GM12891 (cell line): ENCODE measurements at regions not wholly inside any gene's neighbourhood (a gene's known extent, or its start where the extent isn't known, plus 50 kb on each side); places are given as distances from the start of the nearest gene placed in this dataset.

Experiments
- POLR2A ChIP-seq: IDR thresholded peaks from 2 replicates; pipeline ENCODE4 v1.6.1; 2011; ENCODE audit warnings: low read depth, low read length, control low read depth
- POLR2AphosphoS5 ChIP-seq: IDR thresholded peaks from 2 replicates; pipeline ENCODE4 v1.6.1; 2011; ENCODE audit warnings: low read depth, low read length, control low read depth
- SPI1 ChIP-seq: IDR thresholded peaks from 2 replicates; pipeline ENCODE4 v1.6.1; 2011; ENCODE audit warnings: low read depth, low read length, control low read depth
- TAF1 ChIP-seq: IDR thresholded peaks from 2 replicates; pipeline ENCODE4 v1.6.1; 2011; ENCODE audit warnings: low read depth, low read length, control low read depth

DNA sequence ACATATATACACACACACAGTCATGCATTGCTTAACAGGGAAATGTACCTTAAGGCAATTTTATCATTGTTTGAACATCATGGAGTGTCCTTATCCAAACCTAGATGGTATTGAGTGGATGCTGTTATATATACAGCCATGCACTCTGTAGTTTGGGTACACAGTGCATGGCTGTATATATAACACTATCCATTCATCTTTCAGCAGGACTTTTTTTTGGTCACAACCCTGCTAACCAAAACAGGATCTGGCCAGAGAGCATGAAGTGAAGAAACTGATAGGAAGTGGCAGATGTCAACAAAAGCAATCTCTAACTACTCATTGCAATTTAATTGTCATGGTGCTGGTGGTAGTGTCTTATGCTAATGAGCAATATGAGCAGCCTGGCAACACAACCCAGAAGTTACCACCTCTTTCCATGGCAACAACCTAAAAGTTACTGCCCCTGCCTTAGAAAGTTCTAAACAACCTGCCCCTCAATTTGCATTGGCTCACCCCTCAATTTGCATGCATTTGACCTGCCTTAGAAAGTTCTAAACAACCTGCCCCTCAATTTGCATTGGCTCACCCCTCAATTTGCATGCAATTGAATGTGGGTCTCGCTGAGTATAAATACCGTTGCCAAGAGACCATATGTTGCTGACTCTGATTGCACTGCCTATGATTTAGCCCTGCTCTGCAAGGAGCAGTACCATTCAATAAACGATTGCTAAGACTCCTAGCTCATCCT is 434.9 kb downstream of the DSEL start:
- TF ChIP-seq TAF1 (no peak), POLR2A (no peak), POLR2AphosphoS5 (no peak), SPI1 (no peak)
